ENCODE measurements at regions not wholly inside any gene's neighbourhood (a gene's known extent, or its start where the extent isn't known, plus 50 kb on each side); places are given as distances from the start of the nearest gene placed in this dataset.
A peak's percentile ranks its signal among the peaks of the same experiment; 100 is the strongest.

DNA sequence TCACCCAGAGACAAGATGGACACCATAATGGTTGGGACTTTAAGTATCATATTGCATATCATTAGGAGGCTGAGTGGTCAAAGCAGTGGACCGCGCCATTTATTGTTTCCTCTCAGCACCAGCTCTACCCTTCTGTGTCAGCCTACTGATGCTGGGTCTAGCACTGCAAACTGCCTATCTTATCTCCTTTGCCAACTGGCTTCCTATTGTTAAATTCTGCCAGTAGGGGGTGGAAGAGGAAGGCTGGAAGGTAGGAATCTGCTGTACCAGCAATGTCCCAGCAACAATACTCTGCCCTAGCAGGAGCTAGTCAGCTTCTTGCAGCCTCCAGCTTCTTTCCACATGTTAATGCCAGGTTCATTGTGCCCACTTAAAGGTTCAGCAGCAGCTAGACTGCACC, 367.1 kb upstream of the PDGFD start:
- Histone ChIP-seq H3K4me3 (ENCODE audit: low read length) (no peak overlapping the region), H3K4me1 (ENCODE audit: insufficient read depth, low read length) (no peaks in the 10 kb centered on the region), H3K27ac (ENCODE audit: low read depth in 1 of 2, low read length in 2 of 2) (no peak overlapping the region), H3K27me3 (ENCODE audit: control insufficient read depth in 1 of 2, insufficient read depth in 2 of 2, low read length in 2 of 2) (no peaks in the 10 kb centered on the region), H3K9me3 (ENCODE audit: control insufficient read depth in 1 of 2, insufficient read depth in 1 of 2, low read length in 2 of 2) (no peaks in the 10 kb centered on the region), H3K36me3 (ENCODE audit: insufficient read depth, low read length) (no peaks in the 10 kb centered on the region)
- ChIA-PET POLR2A (no interaction called here), CTCF (no interaction called here)
- H3K4me1 Mint-ChIP-seq (ENCODE audit: low read depth), result no peaks in the 10 kb centered on the region
- H3K36me3 Mint-ChIP-seq (ENCODE audit: low read depth), result no peaks in the 10 kb centered on the region
- H3K27me3 Mint-ChIP-seq, result no peaks in the 10 kb centered on the region
- TF ChIP-seq CTCF (IDR thresholded peaks at IDR 0.05), result peak; percentile 16
- DNase-seq (peak in 5 of 14 experiments; percentile 0 to 47 (median 34)), ATAC-seq (ENCODE audit: poor library complexity) (no peak)
- H3K27ac Mint-ChIP-seq, result no peak overlapping the region
- H3K9me3 Mint-ChIP-seq, result no peaks in the 10 kb centered on the region
- intact Hi-C loops (cut with DNase I, micrococcal nuclease), result no loop called here
- no peak overlapping the region for H3K4me3 Mint-ChIP-seq

DNA sequence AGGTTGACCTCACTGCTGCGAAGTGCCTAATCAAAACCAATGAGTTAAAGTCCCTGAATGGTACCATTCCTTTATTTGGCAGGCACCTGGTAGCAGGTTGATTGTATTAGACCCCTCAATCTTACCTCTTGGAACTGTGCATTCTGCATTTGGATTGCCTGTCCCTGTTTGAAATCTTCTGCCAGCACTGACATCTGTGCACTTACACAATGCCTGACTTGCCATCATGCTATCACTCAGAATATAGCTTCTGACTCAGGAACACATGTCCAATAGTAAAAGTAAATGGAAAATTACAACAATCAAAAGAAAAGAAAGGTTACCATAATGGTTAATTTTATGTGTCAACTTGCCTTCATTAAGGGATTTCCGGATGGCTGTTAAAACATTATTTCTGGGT, 366.0 kb upstream of the PDGFD start:
- ChIA-PET CTCF (no interaction called here), POLR2A (no interaction called here)
- Histone ChIP-seq H3K27me3 (ENCODE audit: control insufficient read depth in 1 of 2, insufficient read depth in 2 of 2, low read length in 2 of 2) (no peaks in the 10 kb centered on the region), H3K36me3 (ENCODE audit: insufficient read depth, low read length) (no peaks in the 10 kb centered on the region), H3K9me3 (ENCODE audit: control insufficient read depth in 1 of 2, insufficient read depth in 1 of 2, low read length in 2 of 2) (no peaks in the 10 kb centered on the region), H3K4me3 (ENCODE audit: low read length) (no peak overlapping the region), H3K4me1 (ENCODE audit: insufficient read depth, low read length) (no peaks in the 10 kb centered on the region), H3K27ac (ENCODE audit: low read depth in 1 of 2, low read length in 2 of 2) (no peak overlapping the region)
- Mint-ChIP-seq H3K4me1 (ENCODE audit: low read depth) (no peaks in the 10 kb centered on the region), H3K9me3 (no peaks in the 10 kb centered on the region), H3K36me3 (ENCODE audit: low read depth) (no peaks in the 10 kb centered on the region), H3K27ac (no peak overlapping the region), H3K27me3 (no peaks in the 10 kb centered on the region), H3K4me3 (no peak overlapping the region)
- TF ChIP-seq CTCF (IDR thresholded peaks at IDR 0.05), result no peak
- intact Hi-C loops (cut with DNase I, micrococcal nuclease), result no loop called here
- DNase-seq, result no peak
- no peak for ATAC-seq (ENCODE audit: poor library complexity)

DNA sequence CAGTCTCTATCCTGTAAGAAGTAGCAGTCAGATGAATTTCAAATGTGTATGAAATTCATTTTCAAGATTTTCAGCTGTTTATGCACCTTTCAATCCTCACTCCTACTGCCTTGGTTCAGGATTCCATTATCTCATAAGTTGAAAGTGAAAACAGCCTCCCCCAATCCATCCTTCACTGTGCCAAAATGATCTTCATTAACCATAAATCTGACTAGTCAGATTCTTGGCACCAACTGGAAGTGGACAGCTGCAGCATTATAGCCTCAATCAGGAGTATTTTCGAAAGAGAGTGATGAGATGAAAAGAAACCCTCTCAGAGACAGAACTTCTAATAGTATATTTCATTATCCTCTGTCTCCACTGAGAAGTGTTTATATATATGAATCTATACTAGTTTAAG, 365.3 kb upstream of the PDGFD start:
- Histone ChIP-seq H3K27me3 (ENCODE audit: control insufficient read depth in 1 of 2, insufficient read depth in 2 of 2, low read length in 2 of 2) (no peaks in the 10 kb centered on the region), H3K27ac (ENCODE audit: low read depth in 1 of 2, low read length in 2 of 2) (no peak overlapping the region), H3K4me1 (ENCODE audit: insufficient read depth, low read length) (no peaks in the 10 kb centered on the region), H3K9me3 (ENCODE audit: control insufficient read depth in 1 of 2, insufficient read depth in 1 of 2, low read length in 2 of 2) (no peaks in the 10 kb centered on the region), H3K4me3 (ENCODE audit: low read length) (no peak overlapping the region), H3K36me3 (ENCODE audit: insufficient read depth, low read length) (no peaks in the 10 kb centered on the region)
- Mint-ChIP-seq H3K9me3 (no peaks in the 10 kb centered on the region), H3K27me3 (no peaks in the 10 kb centered on the region), H3K4me3 (no peak overlapping the region), H3K27ac (no peak overlapping the region), H3K4me1 (ENCODE audit: low read depth) (no peaks in the 10 kb centered on the region), H3K36me3 (ENCODE audit: low read depth) (no peaks in the 10 kb centered on the region)
- no peak for ATAC-seq (ENCODE audit: poor library complexity)
- no peak for TF ChIP-seq CTCF (IDR thresholded peaks at IDR 0.05)
- ChIA-PET CTCF (interaction anchor here (1.5 kb wide), 1 partner anchor 14 kb away, joined by 3 read pairs; no protein-coding TSS in a partner anchor), POLR2A (no interaction called here)
- intact Hi-C loops (cut with DNase I, micrococcal nuclease), result no loop called here
- DNase-seq, result no peak

All from CD4-positive, alpha-beta T cell (primary cell).